Gastroesophageal sphincter (tissue), 3 donors: ENCODE measurements at regions not wholly inside any gene's neighbourhood (a gene's known extent, or its start where the extent isn't known, plus 50 kb on each side); places are given as distances from the start of the nearest gene placed in this dataset.

Experiments
- POLR2A ChIP-seq, 2 donors: fragments of 450-650 bp; IDR thresholded peaks; one replicate each; pipeline ENCODE4 v1.6.1; 2017; ENCODE audit warnings: antibody characterized with exemption in 2 of 2, mild to moderate bottlenecking in 2 of 2, moderate library complexity in 1 of 2
- TF ChIP-seq, protein P1 (sequence below), 4 experiments: fragments of 200-600 bp in 2 of 4; fragments of 450-650 bp in 2 of 4; sonication (generic) in 1 of 4; IDR thresholded peaks; one replicate each; pipeline ENCODE4 v1.5.1; 2017 to 2019; ENCODE audit warnings: antibody characterized with exemption in 4 of 4, mild to moderate bottlenecking in 2 of 4, moderate library complexity in 2 of 4

DNA sequence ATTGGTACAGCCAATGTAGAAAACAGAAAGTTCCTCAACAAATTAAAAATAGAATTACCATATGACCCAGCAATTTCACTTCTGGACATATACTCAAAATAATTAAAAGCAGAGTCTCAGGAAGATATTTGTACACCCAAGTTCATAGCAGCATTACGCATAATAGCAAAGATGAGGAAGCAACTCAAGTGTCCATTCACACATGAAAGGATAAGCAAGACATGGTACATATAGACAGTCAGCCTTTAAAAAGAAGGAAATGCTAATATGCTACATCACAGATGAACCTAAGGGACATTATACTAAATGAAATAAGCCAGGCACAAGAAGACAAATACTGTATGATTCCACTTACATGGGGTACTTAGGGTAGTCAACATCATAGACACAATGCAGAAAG, 76.7 kb downstream of the ANXA2R start:
- TF ChIP-seq, protein P1, sequence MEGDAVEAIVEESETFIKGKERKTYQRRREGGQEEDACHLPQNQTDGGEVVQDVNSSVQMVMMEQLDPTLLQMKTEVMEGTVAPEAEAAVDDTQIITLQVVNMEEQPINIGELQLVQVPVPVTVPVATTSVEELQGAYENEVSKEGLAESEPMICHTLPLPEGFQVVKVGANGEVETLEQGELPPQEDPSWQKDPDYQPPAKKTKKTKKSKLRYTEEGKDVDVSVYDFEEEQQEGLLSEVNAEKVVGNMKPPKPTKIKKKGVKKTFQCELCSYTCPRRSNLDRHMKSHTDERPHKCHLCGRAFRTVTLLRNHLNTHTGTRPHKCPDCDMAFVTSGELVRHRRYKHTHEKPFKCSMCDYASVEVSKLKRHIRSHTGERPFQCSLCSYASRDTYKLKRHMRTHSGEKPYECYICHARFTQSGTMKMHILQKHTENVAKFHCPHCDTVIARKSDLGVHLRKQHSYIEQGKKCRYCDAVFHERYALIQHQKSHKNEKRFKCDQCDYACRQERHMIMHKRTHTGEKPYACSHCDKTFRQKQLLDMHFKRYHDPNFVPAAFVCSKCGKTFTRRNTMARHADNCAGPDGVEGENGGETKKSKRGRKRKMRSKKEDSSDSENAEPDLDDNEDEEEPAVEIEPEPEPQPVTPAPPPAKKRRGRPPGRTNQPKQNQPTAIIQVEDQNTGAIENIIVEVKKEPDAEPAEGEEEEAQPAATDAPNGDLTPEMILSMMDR (IDR thresholded peaks at IDR 0.05): no peak
- TF ChIP-seq POLR2A (IDR thresholded peaks at IDR 0.05): no peak
